Skeletal muscle satellite cell (primary cell): ENCODE measurements at regions not wholly inside any gene's neighbourhood (a gene's known extent, or its start where the extent isn't known, plus 50 kb on each side); places are given as distances from the start of the nearest gene placed in this dataset.

Source experiments
- H3K27me3 ChIP-seq: 2 replicates; pipeline ENCODE4 v1.7.0; 2013; ENCODE audit warnings: low read length; ENCODE audit not compliant: control insufficient read depth, insufficient read depth
- H3K36me3 ChIP-seq: 2 replicates; pipeline ENCODE4 v1.7.0; 2013; ENCODE audit warnings: mild to moderate bottlenecking, control low read depth, low read length; ENCODE audit not compliant: insufficient read depth
- H3K4me1 ChIP-seq: 2 replicates; pipeline ENCODE4 v1.7.0; 2013; ENCODE audit warnings: low read length; ENCODE audit not compliant: control insufficient read depth, insufficient read depth
- H3K4me2 ChIP-seq: 2 replicates; pipeline ENCODE4 v1.7.0; 2013; ENCODE audit warnings: mild to moderate bottlenecking, low read length
- H3K4me3 ChIP-seq: 2 replicates; pipeline ENCODE4 v1.7.0; 2013; ENCODE audit warnings: low read length
- H3K9ac ChIP-seq: 2 replicates; pipeline ENCODE4 v1.7.0; 2013; ENCODE audit warnings: mild to moderate bottlenecking, low read depth, low read length, moderate library complexity
- H3K9me3 ChIP-seq: replicated peaks from 2 replicates; pipeline ENCODE4 v1.7.0; 2013; ENCODE audit warnings: mild to moderate bottlenecking, control low read depth, low read length

GRCh38 chr2:125576558-125576957, 1079.4 kb upstream of the GYPC start:
- no peak overlapping the region for H3K4me3 ChIP-seq
- no peak overlapping the region for H3K4me2 ChIP-seq
- no peaks in the 10 kb centered on the region for H3K9me3 ChIP-seq
- no peaks in the 10 kb centered on the region for H3K4me1 ChIP-seq
- no peak overlapping the region for H3K9ac ChIP-seq
- no peaks in the 10 kb centered on the region for H3K27me3 ChIP-seq
- no peaks in the 10 kb centered on the region for H3K36me3 ChIP-seq

GRCh38 chr2:125581557-125581956, 1074.4 kb upstream of the GYPC start:
- Histone ChIP-seq H3K9me3 (no peaks in the 10 kb centered on the region), H3K4me1 (no peaks in the 10 kb centered on the region), H3K27me3 (no peaks in the 10 kb centered on the region)

GRCh38 chr2:125582516-125582915, 1073.4 kb upstream of the GYPC start:
- Histone ChIP-seq H3K9me3 (no peaks in the 10 kb centered on the region), H3K27me3 (no peaks in the 10 kb centered on the region), H3K4me1 (no peaks in the 10 kb centered on the region), H3K4me3 (no peak overlapping the region), H3K9ac (no peak overlapping the region), H3K36me3 (no peaks in the 10 kb centered on the region), H3K4me2 (no peak overlapping the region)

More at GRCh38 chr2:125581557-125581956, 1074.4 kb upstream of the GYPC start:
- H3K4me3 ChIP-seq, result no peak overlapping the region
- H3K9ac ChIP-seq, result no peak overlapping the region
- H3K36me3 ChIP-seq, result no peaks in the 10 kb centered on the region
- no peak overlapping the region for H3K4me2 ChIP-seq

- Histone ChIP-seq H3K4me1 (no peaks in the 10 kb centered on the region), H3K4me2 (no peak overlapping the region), H3K9me3 (no peaks in the 10 kb centered on the region), H3K36me3 (no peaks in the 10 kb centered on the region), H3K27me3 (no peaks in the 10 kb centered on the region), H3K9ac (no peak overlapping the region), H3K4me3 (no peak overlapping the region)
Measured at GRCh38 chr2:125584732-125585131, 1071.2 kb upstream of the GYPC start.

- Histone ChIP-seq H3K4me1 (no peaks in the 10 kb centered on the region), H3K27me3 (no peaks in the 10 kb centered on the region), H3K36me3 (no peaks in the 10 kb centered on the region), H3K9me3 (no peaks in the 10 kb centered on the region), H3K9ac (no peak overlapping the region), H3K4me2 (no peak overlapping the region), H3K4me3 (no peak overlapping the region)
Measured at GRCh38 chr2:125588780-125589179, 1067.2 kb upstream of the GYPC start.

GRCh38 chr2:125591954-125592353, 1064.0 kb upstream of the GYPC start:
- no peak overlapping the region for H3K4me2 ChIP-seq
- H3K9ac ChIP-seq, result no peak overlapping the region
- H3K9me3 ChIP-seq, result no peaks in the 10 kb centered on the region

GRCh38 chr2:125593036-125593435, 1062.9 kb upstream of the GYPC start:
- H3K36me3 ChIP-seq, result no peaks in the 10 kb centered on the region
- H3K4me1 ChIP-seq, result no peaks in the 10 kb centered on the region
- H3K4me3 ChIP-seq, result no peak overlapping the region
- no peaks in the 10 kb centered on the region for H3K27me3 ChIP-seq
- H3K9ac ChIP-seq, result no peak overlapping the region
- H3K4me2 ChIP-seq, result no peak overlapping the region
- no peaks in the 10 kb centered on the region for H3K9me3 ChIP-seq

More at GRCh38 chr2:125591954-125592353, 1064.0 kb upstream of the GYPC start:
- Histone ChIP-seq H3K4me1 (no peaks in the 10 kb centered on the region), H3K36me3 (no peaks in the 10 kb centered on the region), H3K4me3 (no peak overlapping the region), H3K27me3 (no peaks in the 10 kb centered on the region)

- H3K4me1 ChIP-seq, result no peaks in the 10 kb centered on the region
- H3K36me3 ChIP-seq, result no peaks in the 10 kb centered on the region
- no peak overlapping the region for H3K9ac ChIP-seq
- no peaks in the 10 kb centered on the region for H3K27me3 ChIP-seq
- H3K4me2 ChIP-seq, result no peak overlapping the region
- H3K4me3 ChIP-seq, result no peak overlapping the region
- H3K9me3 ChIP-seq, result no peaks in the 10 kb centered on the region
Measured at GRCh38 chr2:125596612-125597011, 1059.3 kb upstream of the GYPC start.

GRCh38 chr2:125615438-125615837, 1040.5 kb upstream of the GYPC start:
- peaks cover 3% of the 10 kb centered on the region for H3K9me3 ChIP-seq
- H3K27me3 ChIP-seq, result no peaks in the 10 kb centered on the region

GRCh38 chr2:125630377-125630776, 1025.6 kb upstream of the GYPC start:
- Histone ChIP-seq H3K4me1 (no peaks in the 10 kb centered on the region), H3K9ac (no peak overlapping the region), H3K4me2 (no peak overlapping the region), H3K9me3 (peaks cover 4% of the 10 kb centered on the region), H3K4me3 (no peak overlapping the region), H3K27me3 (no peaks in the 10 kb centered on the region), H3K36me3 (no peaks in the 10 kb centered on the region)

More at GRCh38 chr2:125615438-125615837, 1040.5 kb upstream of the GYPC start:
- Histone ChIP-seq H3K4me1 (no peaks in the 10 kb centered on the region), H3K4me2 (no peak overlapping the region), H3K9ac (no peak overlapping the region), H3K36me3 (no peaks in the 10 kb centered on the region), H3K4me3 (no peak overlapping the region)

GRCh38 chr2:125634662-125635061, 1021.3 kb upstream of the GYPC start:
- no peaks in the 10 kb centered on the region for H3K27me3 ChIP-seq
- H3K9ac ChIP-seq, result no peak overlapping the region

GRCh38 chr2:125638345-125638744, 1017.6 kb upstream of the GYPC start:
- Histone ChIP-seq H3K4me3 (no peak overlapping the region), H3K9me3 (no peaks in the 10 kb centered on the region), H3K4me1 (no peaks in the 10 kb centered on the region), H3K27me3 (no peaks in the 10 kb centered on the region), H3K9ac (no peak overlapping the region), H3K4me2 (no peak overlapping the region), H3K36me3 (no peaks in the 10 kb centered on the region)

More at GRCh38 chr2:125634662-125635061, 1021.3 kb upstream of the GYPC start:
- Histone ChIP-seq H3K4me3 (no peak overlapping the region), H3K4me1 (no peaks in the 10 kb centered on the region), H3K36me3 (no peaks in the 10 kb centered on the region), H3K4me2 (no peak overlapping the region), H3K9me3 (peaks cover 4% of the 10 kb centered on the region)
